Pancreas (tissue), 10 donors: ENCODE measurements at regions not wholly inside any gene's neighbourhood (a gene's known extent, or its start where the extent isn't known, plus 50 kb on each side); places are given as distances from the start of the nearest gene placed in this dataset.

ENCODE experiments used
- ATAC-seq, 4 donors: fragments of 200-7000 bp; cut with Tn5 transposase; one replicate each; pipeline versions ENCODE4 v1.8.0 to v1.9.1; 2020; ENCODE audit warnings: mild to moderate bottlenecking in 4 of 4, moderate library complexity in 4 of 4
- DNase-seq, 6 donors: peaks; one replicate each; pipeline ENCODE4 v3.0.0-alpha.2; 2020
- FAIRE-seq: peaks from 2 replicates; lab custom pipeline; 2012; peaks lifted over from hg19 to GRCh38; lab: Jason Lieb, UNC
- H3K27ac ChIP-seq, 4 donors: fragments of 200-600 bp; sonication (generic); 1 replicate in 3 of 4; 2 replicates in 1 of 4; pipeline versions ENCODE4 v1.5.0 to v1.8.0; 2020
- H3K27me3 ChIP-seq, 4 donors: fragments of 200-600 bp; one replicate each; pipeline ENCODE4 v1.8.0; 2021
- H3K36me3 ChIP-seq, 3 donors: fragments of 200-600 bp; sonication (generic) in 1 of 3; one replicate each; pipeline versions ENCODE4 v1.5.0 to v1.8.0; 2020 to 2021
- H3K4me1 ChIP-seq, 3 donors: fragments of 200-600 bp; one replicate each; pipeline ENCODE4 v1.8.0; 2021
- H3K4me3 ChIP-seq, 4 donors: fragments of 200-600 bp; sonication (generic) in 2 of 4; one replicate each; pipeline versions ENCODE4 v1.5.0 to v1.8.0; 2020 to 2021
- H3K9me3 ChIP-seq, 4 donors: fragments of 200-600 bp; one replicate each; pipeline ENCODE4 v1.8.0; 2021
- CTCF ChIP-seq, 4 donors: fragments of 200-600 bp; sonication (generic) in 3 of 4; IDR thresholded peaks; one replicate each; pipeline versions ENCODE4 v1.5.0 to v1.8.0; 2021; ENCODE audit warnings: antibody characterized with exemption in 4 of 4
- WGBS, 2 donors: extraction: QIAGEN DNeasy Blood & Tissue Kit; methylation state at CpG; one replicate each; pipeline ENCODE4 v1.1.7; 2013; 5-methylcytosine and 5-hydroxymethylcytosine counted together
- intact Hi-C, 3 donors: fragments of 100-400 bp; cut with DNase I; formaldehyde crosslinking; loops; one replicate each; pipeline versions ENCODE4 v1.11.1 to v1.14.2; 2022
- donor health status: healthy with polysubstance abuse.
- donor health status: DM: no; HTN: no; CAD: no; lungs with moderate emphysema.
- donor health status: DM: no; HTN: no; CAD: no.
- donor health status: control.
- donor health status: control.
- donor health status: Bipolar disorder and iron deficiency.
- donor health status: DM: yes; HTN: yes; CAD: no.
- donor health status: DM: no; HTN: no; CAD: no.
- donor health status: DM: no; HTN: no; CAD: no.
- donor health status: DM: yes; HTN: yes; CAD: no.

GRCh38 chr9:13588151-13589033 lies 308.9 kb upstream of the MPDZ start:
- H3K9me3 ChIP-seq, result no peaks in the 10 kb centered on the region
- no peak overlapping the region for H3K4me3 ChIP-seq
- no peaks in the 10 kb centered on the region for H3K27me3 ChIP-seq
- ATAC-seq, result peak in 1 of 4 donors; percentile 14
- DNase-seq, result no peak
- H3K4me1 ChIP-seq, result no peaks in the 10 kb centered on the region
- no peak for TF ChIP-seq CTCF (IDR thresholded peaks at IDR 0.05)
- no peak for FAIRE-seq
- peak overlapping the region in 1 of 4 donors; percentile 4 for H3K27ac ChIP-seq
- 20 to 27% methylated on average over 6 of the region's 6 CpGs for WGBS, 2 donors
- intact Hi-C loops, result no loop called here
- H3K36me3 ChIP-seq, result no peaks in the 10 kb centered on the region

- Histone ChIP-seq H3K27ac (no peak overlapping the region), H3K4me3 (no peak overlapping the region), H3K9me3 (no peaks in the 10 kb centered on the region), H3K27me3 (no peaks in the 10 kb centered on the region), H3K4me1 (no peaks in the 10 kb centered on the region), H3K36me3 (no peaks in the 10 kb centered on the region)
- TF ChIP-seq CTCF (IDR thresholded peaks at IDR 0.05), result no peak
- no peak for ATAC-seq
- intact Hi-C loops, result no loop called here
- DNase-seq, result no peak
- FAIRE-seq, result no peak
- 82 to 83% methylated on average over 9 of the region's 9 CpGs for WGBS, 2 donors
Measured at GRCh38 chr9:13587571-13587970, 308.1 kb upstream of the MPDZ start.

DNA sequence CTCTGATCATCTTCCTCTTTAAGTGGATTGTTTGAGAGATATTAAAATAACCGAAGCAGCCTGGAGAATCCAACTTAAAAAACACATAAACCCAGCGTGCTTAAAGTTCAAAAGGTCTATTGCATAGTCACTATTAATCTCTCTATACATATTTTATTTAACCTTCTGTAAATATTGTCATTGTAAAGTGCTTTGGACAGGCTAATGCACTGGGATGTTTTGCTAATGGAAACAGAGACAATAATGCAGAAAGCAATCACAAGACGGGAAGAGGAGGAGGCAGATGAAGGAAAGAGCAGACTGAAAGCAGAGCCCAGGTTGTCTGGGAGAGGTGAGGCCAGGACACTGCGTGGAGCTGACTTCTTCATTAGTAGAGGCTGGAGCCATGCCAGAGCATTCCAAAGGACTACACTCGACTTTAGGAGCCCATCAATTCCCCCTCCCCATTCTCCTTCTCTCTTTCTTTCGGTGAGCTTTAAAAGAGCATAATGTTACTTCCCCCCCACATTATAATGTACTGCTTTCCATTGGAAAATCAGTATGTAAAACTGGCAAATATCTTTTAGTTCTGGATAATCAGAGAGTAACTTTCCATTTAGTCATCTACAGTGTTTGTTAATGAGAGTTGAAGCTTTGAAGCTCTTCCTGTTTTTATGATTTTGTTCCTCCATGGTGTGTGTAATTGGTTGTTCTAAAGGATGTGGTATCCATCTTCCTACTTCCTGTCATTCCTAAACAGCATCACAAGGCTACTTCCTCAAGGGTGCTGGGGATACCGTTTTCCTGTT lies 307.3 kb upstream of the MPDZ start:
- H3K27me3 ChIP-seq, result no peaks in the 10 kb centered on the region
- H3K9me3 ChIP-seq, result no peaks in the 10 kb centered on the region
- ATAC-seq, result no peak
- no peak for FAIRE-seq
- WGBS, 2 donors, result 48 to 63% methylated on average over 7 of the region's 7 CpGs
- H3K4me3 ChIP-seq, result no peak overlapping the region
- no peaks in the 10 kb centered on the region for H3K36me3 ChIP-seq
- TF ChIP-seq CTCF (IDR thresholded peaks at IDR 0.05), result no peak
- DNase-seq, result no peak
- intact Hi-C loops, result no loop called here
- no peak overlapping the region for H3K27ac ChIP-seq
- H3K4me1 ChIP-seq, result no peaks in the 10 kb centered on the region

DNA sequence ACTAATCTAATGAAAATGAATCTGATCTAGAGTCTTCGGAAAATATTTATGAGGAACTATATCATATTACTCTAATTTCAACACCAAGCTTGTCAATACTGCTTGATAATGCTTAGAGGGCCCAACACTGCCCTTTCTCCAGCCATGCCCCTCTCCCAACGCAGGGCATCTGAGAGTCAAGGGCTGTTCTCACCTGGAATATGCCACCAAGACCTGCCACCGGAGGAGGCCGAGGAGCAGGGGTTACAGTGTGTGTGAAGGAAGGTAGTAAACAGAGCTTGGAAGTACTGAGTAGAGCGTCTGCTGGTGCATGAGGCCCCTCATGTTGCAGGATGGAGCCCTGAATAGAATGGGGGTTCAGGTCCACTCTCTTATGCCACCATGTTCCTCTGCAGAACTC lies 301.3 kb upstream of the MPDZ start:
- TF ChIP-seq CTCF (IDR thresholded peaks at IDR 0.05), result no peak
- no peaks in the 10 kb centered on the region for H3K4me1 ChIP-seq
- H3K27ac ChIP-seq, result no peak overlapping the region
- WGBS, 2 donors, result 83 to 91% methylated on average over 5 of the region's 5 CpGs
- no peak for ATAC-seq
- H3K9me3 ChIP-seq, result no peaks in the 10 kb centered on the region
- no peak for DNase-seq
- no peak overlapping the region for H3K4me3 ChIP-seq
- H3K27me3 ChIP-seq, result no peaks in the 10 kb centered on the region
- FAIRE-seq, result no peak
- H3K36me3 ChIP-seq, result no peaks in the 10 kb centered on the region
- intact Hi-C loops, result no loop called here
